H9 (cell line): ENCODE measurements at regions not wholly inside any gene's neighbourhood (a gene's known extent, or its start where the extent isn't known, plus 50 kb on each side); places are given as distances from the start of the nearest gene placed in this dataset.

Experiments used
- DNase-seq: peaks from one replicate; pipeline ENCODE4 v3.0.0-alpha.2; 2017
- H2AFZ ChIP-seq: one replicate; pipeline ENCODE4 v1.6.1; 2013; ENCODE audit warnings: mild to moderate bottlenecking, low read length, control low read depth, moderate library complexity
- H2AK5ac ChIP-seq: 2 replicates; pipeline ENCODE4 v1.6.1; 2013; ENCODE audit warnings: low read length, control low read depth, mixed read lengths; ENCODE audit not compliant: insufficient read length
- H2BK120ac ChIP-seq: one replicate; pipeline ENCODE4 v1.6.1; 2013; ENCODE audit warnings: low read depth, mild to moderate bottlenecking, low read length, control low read depth, inconsistent platforms; ENCODE audit not compliant: poor library complexity, severe bottlenecking
- H2BK12ac ChIP-seq: 2 replicates; pipeline ENCODE4 v1.6.1; 2013; ENCODE audit warnings: low read length, control low read depth, mixed read lengths, low read depth; ENCODE audit not compliant: insufficient read length
- H2BK15ac ChIP-seq: 2 replicates; pipeline ENCODE4 v1.6.1; 2013; ENCODE audit warnings: low read depth, low read length, control low read depth
- H2BK20ac ChIP-seq: one replicate; pipeline ENCODE4 v1.6.1; 2013; ENCODE audit warnings: low read depth, mild to moderate bottlenecking, low read length, control low read depth, inconsistent platforms; ENCODE audit not compliant: poor library complexity, severe bottlenecking
- H2BK5ac ChIP-seq: 2 replicates; pipeline ENCODE4 v1.6.1; 2013; ENCODE audit warnings: low read length, control low read depth, mixed read lengths; ENCODE audit not compliant: insufficient read length
- H3K14ac ChIP-seq: 2 replicates; pipeline ENCODE4 v1.6.1; 2013; ENCODE audit warnings: low read length, control low read depth; ENCODE audit not compliant: insufficient read depth
- H3K18ac ChIP-seq: 2 replicates; pipeline ENCODE4 v1.6.1; 2013; ENCODE audit warnings: low read depth, mild to moderate bottlenecking, mixed read lengths, low read length, control low read depth; ENCODE audit not compliant: insufficient read length
- H3K23ac ChIP-seq: 2 replicates; pipeline ENCODE4 v1.6.1; 2013; ENCODE audit warnings: low read length, control low read depth, mixed read lengths, low read depth; ENCODE audit not compliant: insufficient read length
- H3K23me2 ChIP-seq: 2 replicates; pipeline ENCODE4 v1.6.1; 2013; ENCODE audit warnings: low read depth, mild to moderate bottlenecking, mixed read lengths, low read length, control low read depth; ENCODE audit not compliant: insufficient read length, poor library complexity, severe bottlenecking
- H3K27ac ChIP-seq: 2 replicates; pipeline ENCODE4 v1.5.1; 2013; ENCODE audit warnings: low read length, control low read depth, mixed read lengths, low read depth; ENCODE audit not compliant: insufficient read length
- H3K27me3 ChIP-seq: 2 replicates; pipeline ENCODE4 v1.6.1; 2013; ENCODE audit warnings: low read length, control low read depth, inconsistent platforms; ENCODE audit not compliant: insufficient read depth
- H3K4ac ChIP-seq: 2 replicates; pipeline ENCODE4 v1.6.1; 2013; ENCODE audit warnings: low read depth, mild to moderate bottlenecking, control low read depth, inconsistent platforms, low read length, moderate library complexity
- H3K4me1 ChIP-seq: 2 replicates; pipeline ENCODE4 v1.6.1; 2013; ENCODE audit warnings: low read length, control low read depth, inconsistent platforms; ENCODE audit not compliant: insufficient read depth
- H3K4me2 ChIP-seq: 2 replicates; pipeline ENCODE4 v1.6.1; 2013; ENCODE audit warnings: low read length, control low read depth, mixed read lengths; ENCODE audit not compliant: insufficient read length, insufficient read depth
- H3K56ac ChIP-seq: 2 replicates; pipeline ENCODE4 v1.6.1; 2013; ENCODE audit warnings: low read depth, mild to moderate bottlenecking, mixed read lengths, low read length, control low read depth; ENCODE audit not compliant: insufficient read length
- H3K79me1 ChIP-seq: 2 replicates; pipeline ENCODE4 v1.6.1; 2013; ENCODE audit warnings: low read depth, mild to moderate bottlenecking, moderate library complexity, low read length, control low read depth, inconsistent platforms; ENCODE audit not compliant: insufficient read depth, poor library complexity, severe bottlenecking
- H3K79me2 ChIP-seq: 2 replicates; pipeline ENCODE4 v1.6.1; 2013; ENCODE audit warnings: low read length, control low read depth, inconsistent platforms; ENCODE audit not compliant: insufficient read depth
- H3K9ac ChIP-seq: 2 replicates; pipeline ENCODE4 v1.6.1; 2013; ENCODE audit warnings: low read length, control low read depth, mixed read lengths; ENCODE audit not compliant: insufficient read length; ENCODE audit errors: extremely low read depth
- H3K9me3 ChIP-seq: one replicate; pipeline ENCODE4 v1.6.1; 2013; ENCODE audit warnings: low read depth, low read length, inconsistent platforms; ENCODE audit not compliant: control insufficient read depth
- H3T11ph ChIP-seq: one replicate; pipeline ENCODE4 v1.6.1; 2013; ENCODE audit warnings: mild to moderate bottlenecking, low read length, control low read depth, inconsistent platforms
- H4K20me1 ChIP-seq: one replicate; pipeline ENCODE4 v1.6.1; 2013; ENCODE audit not compliant: control insufficient read depth, insufficient read length, insufficient read depth
- H4K5ac ChIP-seq: 2 replicates; pipeline ENCODE4 v1.6.1; 2013; ENCODE audit warnings: low read depth, mild to moderate bottlenecking, mixed read lengths, low read length, control low read depth; ENCODE audit not compliant: insufficient read length
- H4K8ac ChIP-seq: replicated peaks from 2 replicates; pipeline ENCODE4 v1.6.1; 2013; ENCODE audit warnings: low read length, control low read depth, mixed read lengths, low read depth; ENCODE audit not compliant: insufficient read length
- H4K91ac ChIP-seq: 2 replicates; pipeline ENCODE4 v1.6.1; 2013; ENCODE audit warnings: low read depth, mild to moderate bottlenecking, moderate library complexity, mixed read lengths, low read length, control low read depth; ENCODE audit not compliant: insufficient read length
- H3K27ac Mint-ChIP-seq, 3 experiments: 2 replicates in 2 of 3; 3 replicates in 1 of 3; pipeline ENCODE4 v1.8.0; 2020 to 2021; ENCODE audit warnings: mixed read lengths in 3 of 3, mild to moderate bottlenecking in 1 of 3, moderate library complexity in 1 of 3
- H3K27me3 Mint-ChIP-seq: 2 replicates; pipeline ENCODE4 v1.8.0; 2021; ENCODE audit warnings: low read depth, mild to moderate bottlenecking, moderate library complexity, mixed read lengths
- H3K36me3 Mint-ChIP-seq, 3 experiments: 2 replicates in 2 of 3; 3 replicates in 1 of 3; pipeline ENCODE4 v1.8.0; 2020 to 2021; ENCODE audit warnings: low read depth in 3 of 3, mixed read lengths in 3 of 3; ENCODE audit not compliant: insufficient read depth in 1 of 3
- H3K4me1 Mint-ChIP-seq, 2 experiments: 2 replicates each; pipeline ENCODE4 v1.8.0; 2020; ENCODE audit warnings: mixed read lengths in 2 of 2
- H3K4me3 Mint-ChIP-seq, 2 experiments: 2 replicates in 1 of 2; 3 replicates in 1 of 2; pipeline ENCODE4 v1.8.0; 2020 to 2021; ENCODE audit warnings: mild to moderate bottlenecking in 2 of 2, mixed read lengths in 2 of 2, moderate library complexity in 1 of 2
- H3K9me3 Mint-ChIP-seq, 2 experiments: 2 replicates in 1 of 2; 3 replicates in 1 of 2; pipeline ENCODE4 v1.8.0; 2020; ENCODE audit warnings: mild to moderate bottlenecking in 2 of 2, mixed read lengths in 2 of 2, moderate library complexity in 1 of 2
- CTCF ChIP-seq: fragments of 200-600 bp; sonication (generic); conservative IDR thresholded peaks from 3 replicates; pipeline ENCODE4 v1.8.0; 2021; ENCODE audit warnings: antibody characterized with exemption, mild to moderate bottlenecking

GRCh38 chr12:84604551-84604950 is 308.0 kb downstream of the SLC6A15 start:
- no peak overlapping the region for H4K91ac ChIP-seq
- Mint-ChIP-seq H3K36me3 (no peaks in the 10 kb centered on the region), H3K4me1 (peaks cover 10 to 12% of the 10 kb centered on the region in 2 experiments), H3K27me3 (no peaks in the 10 kb centered on the region), H3K4me3 (no peak overlapping the region), H3K27ac (no peak overlapping the region), H3K9me3 (no peaks in the 10 kb centered on the region)
- H3K9me3 ChIP-seq, result no peaks in the 10 kb centered on the region
- no peaks in the 10 kb centered on the region for H3K79me1 ChIP-seq
- H2AK5ac ChIP-seq, result no peak overlapping the region
- no peaks in the 10 kb centered on the region for H3K79me2 ChIP-seq
- no peak overlapping the region for H3K4ac ChIP-seq
- no peak overlapping the region for H2BK12ac ChIP-seq
- no peak for TF ChIP-seq CTCF
- no peak overlapping the region for H3K14ac ChIP-seq
- H3K4me1 ChIP-seq, result peaks cover 2% of the 10 kb centered on the region; the same call in 1 of the 2 replicates
- no peak overlapping the region for H4K8ac ChIP-seq
- no peaks in the 10 kb centered on the region for H4K20me1 ChIP-seq
- H3K27me3 ChIP-seq, result no peaks in the 10 kb centered on the region
- no peak overlapping the region for H3K4me2 ChIP-seq
- no peak overlapping the region for H3K9ac ChIP-seq
- no peak overlapping the region for H2AFZ ChIP-seq
- H2BK5ac ChIP-seq, result no peak overlapping the region
- no peak overlapping the region for H2BK120ac ChIP-seq
- H3K27ac ChIP-seq, result no peak overlapping the region
- no peak overlapping the region for H3T11ph ChIP-seq
- H3K18ac ChIP-seq, result no peak overlapping the region
- H4K5ac ChIP-seq, result no peak overlapping the region
- no peak overlapping the region for H3K23ac ChIP-seq
- DNase-seq, result no peak
- H3K23me2 ChIP-seq, result no peaks in the 10 kb centered on the region
- no peak overlapping the region for H2BK20ac ChIP-seq
- H2BK15ac ChIP-seq, result no peak overlapping the region
- no peak overlapping the region for H3K56ac ChIP-seq
